GM18867 (cell line): ENCODE measurements at regions not wholly inside any gene's neighbourhood (a gene's known extent, or its start where the extent isn't known, plus 50 kb on each side); places are given as distances from the start of the nearest gene placed in this dataset.

Source experiments
- ATAC-seq: cut with Tn5 transposase; IDR thresholded peaks from one replicate; pipeline ENCODE4 v1.9.1; 2021; ENCODE audit warnings: mild to moderate bottlenecking, moderate library complexity; ENCODE audit not compliant: unreplicated experiment

GRCh38 chr10:88125766-88126165, 262.3 kb downstream of the PTEN start:
- ATAC-seq = no peak

DNA sequence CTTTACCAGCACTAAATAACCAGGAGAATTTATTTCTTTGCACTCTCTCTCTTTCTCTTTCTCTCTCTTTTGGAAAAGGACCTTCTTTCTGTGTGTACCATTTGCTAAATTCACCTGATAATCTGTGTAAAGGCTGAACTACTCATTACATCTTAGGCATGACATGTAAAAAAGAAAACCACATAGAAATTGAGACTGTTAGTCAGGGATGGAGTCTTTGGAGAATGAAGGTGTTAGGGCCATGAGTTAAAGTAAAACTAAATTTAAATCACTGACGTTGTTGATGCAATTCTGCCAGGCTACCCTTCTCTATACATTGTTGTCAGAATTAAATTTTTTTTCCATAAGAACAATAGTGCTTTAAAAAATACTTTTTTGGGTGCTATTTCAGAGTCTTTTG, 263.3 kb downstream of the PTEN start:
- no peak for ATAC-seq

GRCh38 chr10:88127269-88127668, 263.8 kb downstream of the PTEN start:
- ATAC-seq = no peak

DNA sequence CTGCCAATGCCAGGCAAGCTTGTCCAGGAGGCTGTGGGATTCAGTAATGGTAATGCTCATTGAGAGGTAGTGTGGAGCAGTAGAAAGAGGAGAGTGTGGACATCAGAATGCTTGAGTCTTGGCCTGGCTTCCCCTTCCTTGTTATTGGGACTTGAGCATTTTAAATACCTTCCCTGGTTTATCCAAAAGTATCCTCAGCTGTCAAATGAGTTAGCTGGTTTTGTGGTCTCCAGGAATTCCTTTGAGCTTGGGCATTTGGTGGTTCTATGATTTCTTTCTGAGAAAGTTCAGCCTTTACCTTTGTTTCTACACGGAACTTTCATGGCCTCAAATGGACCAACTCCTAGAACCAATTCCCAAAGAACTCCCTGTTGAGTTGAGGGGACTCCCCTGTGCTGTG, 264.3 kb downstream of the PTEN start:
- no peak for ATAC-seq

GRCh38 chr10:88129013-88129412, 265.6 kb downstream of the PTEN start:
- ATAC-seq = no peak

DNA sequence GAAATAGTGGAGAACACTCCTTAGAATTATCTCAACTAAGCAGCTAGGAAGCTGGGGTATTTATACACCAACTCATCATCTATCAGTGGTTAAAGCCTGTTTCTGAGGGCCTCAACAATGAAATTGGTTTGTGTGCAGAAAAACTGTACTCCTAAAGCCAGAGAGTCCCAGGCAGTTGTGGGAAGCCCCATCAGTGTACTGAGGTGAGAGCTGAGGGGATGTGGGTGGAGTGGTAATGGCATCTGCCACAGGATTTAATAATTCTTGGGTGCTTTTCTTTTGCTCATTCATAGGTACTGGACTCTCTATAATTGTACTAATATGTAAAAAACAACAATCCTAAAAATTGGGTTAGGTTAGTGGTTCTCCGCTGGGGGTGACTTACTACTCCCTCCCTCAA, 267.5 kb downstream of the PTEN start:
- no peak for ATAC-seq

GRCh38 chr10:88131511-88132139, 268.2 kb downstream of the PTEN start:
- ATAC-seq = no peak

- no peak for ATAC-seq
Measured at GRCh38 chr10:88136712-88137111, 273.3 kb downstream of the PTEN start.

GRCh38 chr10:88138319-88138848, 275.0 kb downstream of the PTEN start:
- peak; percentile 92 for ATAC-seq

GRCh38 chr10:88147000-88147798, 283.8 kb downstream of the PTEN start:
- ATAC-seq = no peak

GRCh38 chr10:88149906-88150305, 286.5 kb downstream of the PTEN start:
- no peak for ATAC-seq

DNA sequence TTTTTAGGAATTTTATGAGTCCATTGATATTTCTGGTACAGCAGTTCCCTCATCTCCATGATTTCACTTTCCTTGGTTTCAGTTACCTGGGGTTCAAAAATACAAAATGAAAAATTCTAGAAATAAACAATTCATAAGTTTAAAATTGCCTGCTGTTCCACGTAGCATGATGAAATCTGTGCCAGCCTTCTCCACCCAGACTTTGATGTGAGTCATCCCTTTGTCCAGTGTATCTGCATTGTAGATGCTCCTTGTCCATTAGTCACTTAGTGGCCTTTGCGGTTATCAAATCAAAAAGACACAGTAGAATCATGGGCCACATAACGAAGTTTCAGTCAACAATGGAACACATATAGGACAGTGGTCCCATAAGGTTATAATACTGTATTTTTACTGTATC, 286.9 kb downstream of the PTEN start:
- no peak for ATAC-seq

DNA sequence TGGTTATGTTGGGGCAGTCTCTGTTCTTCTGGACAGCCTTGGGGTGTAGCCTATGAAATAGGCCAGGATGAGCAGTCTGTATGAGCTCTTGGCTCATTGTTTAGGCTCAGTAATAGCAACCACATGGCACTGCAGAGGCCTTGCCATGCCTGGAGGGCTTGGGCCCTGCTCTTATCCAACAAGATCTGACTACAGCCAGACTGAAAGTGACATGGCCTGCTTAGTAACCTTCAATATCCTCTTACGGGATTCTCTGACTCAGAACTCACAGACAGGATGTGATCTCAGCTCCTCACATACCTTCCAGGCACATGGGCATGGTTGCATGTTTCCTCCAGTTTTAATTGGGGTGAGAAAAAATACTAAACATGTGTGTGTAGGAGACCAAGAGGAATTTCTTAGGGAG, 289.3 kb downstream of the PTEN start:
- ATAC-seq = peak; percentile 67

DNA sequence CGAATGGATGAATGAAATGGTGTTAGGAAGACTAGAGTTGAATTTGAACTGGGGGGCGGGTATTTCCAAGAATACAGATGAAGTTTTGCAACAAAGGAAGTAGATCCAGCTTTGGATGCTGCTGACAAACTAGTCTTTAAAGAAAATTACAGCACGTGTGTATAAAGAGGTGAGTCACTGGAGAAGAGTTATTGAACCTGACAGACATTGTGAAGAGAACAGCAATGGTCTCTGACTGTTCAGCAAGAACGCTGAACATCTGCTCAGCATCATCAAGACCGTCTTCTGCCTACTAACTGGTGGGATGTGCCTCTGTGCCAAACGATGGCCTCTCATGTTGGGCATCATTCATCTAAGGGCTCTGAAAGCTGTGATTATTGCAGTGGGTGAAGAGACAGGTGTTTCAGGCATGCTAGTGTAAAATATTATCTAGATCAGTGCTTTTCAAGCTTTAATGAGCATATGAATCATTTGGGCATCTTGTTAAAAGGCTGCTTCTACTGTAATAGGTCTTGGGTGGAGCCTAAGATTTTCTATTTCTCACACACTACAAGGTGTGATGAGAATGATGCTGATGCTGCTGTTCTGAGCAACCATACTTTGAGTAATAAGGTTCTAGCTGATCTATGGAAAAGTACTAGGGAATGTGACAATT, 291.3 kb downstream of the PTEN start:
- ATAC-seq = no peak

DNA sequence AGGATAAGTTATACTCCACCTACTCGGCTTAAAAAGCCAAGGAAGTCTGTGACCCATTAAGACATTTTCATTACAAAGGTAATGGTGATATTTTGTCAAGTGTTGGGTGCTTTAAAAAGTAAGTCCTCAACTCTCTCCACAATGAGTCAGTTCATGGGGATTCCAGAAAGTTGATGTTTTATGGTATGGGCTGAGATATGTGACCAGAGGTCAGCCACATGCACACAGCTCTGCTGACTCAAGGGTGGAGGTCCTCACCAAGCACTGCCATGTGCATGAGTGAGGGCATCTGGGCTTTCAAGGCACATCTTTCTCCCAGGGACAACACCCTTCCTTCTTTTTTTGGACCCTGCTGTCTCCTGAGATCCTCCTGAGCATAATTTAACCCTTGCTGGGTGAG, 292.9 kb downstream of the PTEN start:
- ATAC-seq = no peak

- no peak for ATAC-seq
Measured at GRCh38 chr10:88157981-88158465, 294.6 kb downstream of the PTEN start.

GRCh38 chr10:88158526-88159122, 295.2 kb downstream of the PTEN start:
- no peak for ATAC-seq

GRCh38 chr10:88159127-88159829, 295.9 kb downstream of the PTEN start:
- ATAC-seq = no peak

- ATAC-seq = no peak
Measured at GRCh38 chr10:88161070-88161469, 297.6 kb downstream of the PTEN start.

DNA sequence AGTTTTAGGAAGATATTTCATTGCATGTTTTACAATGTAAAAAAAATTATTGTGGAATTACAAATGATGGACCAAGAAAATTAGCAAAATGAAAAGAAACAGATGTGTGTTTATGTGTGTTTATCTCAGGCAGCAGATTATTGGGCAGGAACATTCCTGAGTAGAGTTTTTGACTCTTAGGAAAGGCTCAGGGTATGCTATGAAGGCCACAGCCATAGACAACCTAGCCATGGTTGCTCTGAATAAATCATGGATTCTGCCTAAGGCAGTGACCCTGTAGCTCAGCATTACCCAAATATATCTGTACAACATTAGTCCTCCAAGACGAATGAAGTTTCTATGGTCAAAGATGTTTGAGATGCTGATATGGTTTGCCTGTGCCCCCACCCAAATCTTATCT, 298.3 kb downstream of the PTEN start:
- no peak for ATAC-seq

DNA sequence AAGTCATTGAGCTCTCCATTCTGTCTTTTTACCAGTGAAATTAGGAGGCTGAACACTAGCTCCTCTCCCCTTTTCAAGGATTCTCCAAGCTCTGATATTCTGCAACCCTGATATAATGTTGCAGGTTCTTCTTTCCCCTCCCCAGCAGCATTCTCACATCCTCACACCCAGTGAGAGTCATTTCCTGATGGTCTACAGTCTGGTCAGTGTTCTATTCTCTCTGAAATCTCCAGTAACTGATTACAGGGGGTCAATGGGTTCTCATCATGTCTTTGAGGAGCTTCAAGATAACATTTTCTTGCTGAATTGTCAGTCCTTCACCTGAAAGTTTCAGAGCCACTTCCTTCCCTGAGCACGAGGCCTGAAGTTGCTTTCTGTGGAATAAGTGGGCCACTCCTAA, 299.4 kb downstream of the PTEN start:
- ATAC-seq = no peak
